AG10803 (cell line): ENCODE measurements at regions not wholly inside any gene's neighbourhood (a gene's known extent, or its start where the extent isn't known, plus 50 kb on each side); places are given as distances from the start of the nearest gene placed in this dataset.

Experiments
- DNase-seq: peaks from one replicate; pipeline ENCODE4 v3.0.0; 2010; ENCODE audit warnings: low read depth
- H3K4me3 ChIP-seq: 2 replicates; pipeline ENCODE4 v1.5.1; 2011; ENCODE audit warnings: mild to moderate bottlenecking, low read length, control low read depth
- CTCF ChIP-seq: conservative IDR thresholded peaks from 2 replicates; pipeline ENCODE4 v1.5.1; 2011; ENCODE audit warnings: mild to moderate bottlenecking, low read length, control low read depth, inconsistent platforms

DNA sequence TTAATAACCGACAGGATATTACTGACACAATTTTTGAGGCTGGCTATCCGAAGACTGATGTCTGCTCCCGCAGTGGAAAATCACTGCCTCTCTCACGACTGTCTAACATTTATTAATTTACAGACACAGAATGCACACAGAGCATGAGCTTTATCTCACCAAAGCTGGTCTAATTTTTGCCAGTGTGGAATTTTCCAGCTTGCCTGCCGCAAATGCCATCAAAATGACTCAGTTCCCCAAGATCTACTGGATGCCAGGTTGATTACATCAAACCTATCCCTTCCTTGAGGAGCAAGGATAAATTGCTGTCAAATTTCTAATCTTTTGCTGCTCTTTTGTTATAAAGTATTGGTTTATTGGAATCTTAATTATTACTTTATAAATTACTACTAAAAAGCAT lies 1775.1 kb upstream of the PCDH20 start:
- H3K4me3 ChIP-seq: no peak overlapping the region
- TF ChIP-seq CTCF: no peak
- DNase-seq: peak; percentile 41

DNA sequence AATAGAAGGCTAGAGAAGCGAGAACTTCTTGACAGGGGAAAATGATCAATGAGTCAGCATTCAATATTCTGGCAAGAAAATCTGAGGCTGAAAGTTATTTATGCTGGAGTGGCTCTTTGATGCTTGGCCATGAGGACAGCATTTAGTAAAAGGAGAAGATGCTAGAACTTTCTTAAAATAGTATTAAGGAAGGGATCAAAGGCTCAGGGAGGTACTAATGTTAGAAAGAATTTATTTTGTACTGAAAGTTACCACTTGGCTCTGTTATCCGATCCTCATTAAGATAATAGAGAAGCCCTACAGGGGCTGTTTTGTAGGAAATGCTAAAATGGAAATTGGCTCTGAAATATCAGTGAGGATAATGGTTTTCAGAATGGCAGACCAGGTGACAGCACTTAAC lies 1774.6 kb upstream of the PCDH20 start:
- TF ChIP-seq CTCF: no peak
- no peak overlapping the region for H3K4me3 ChIP-seq
- no peak for DNase-seq

DNA sequence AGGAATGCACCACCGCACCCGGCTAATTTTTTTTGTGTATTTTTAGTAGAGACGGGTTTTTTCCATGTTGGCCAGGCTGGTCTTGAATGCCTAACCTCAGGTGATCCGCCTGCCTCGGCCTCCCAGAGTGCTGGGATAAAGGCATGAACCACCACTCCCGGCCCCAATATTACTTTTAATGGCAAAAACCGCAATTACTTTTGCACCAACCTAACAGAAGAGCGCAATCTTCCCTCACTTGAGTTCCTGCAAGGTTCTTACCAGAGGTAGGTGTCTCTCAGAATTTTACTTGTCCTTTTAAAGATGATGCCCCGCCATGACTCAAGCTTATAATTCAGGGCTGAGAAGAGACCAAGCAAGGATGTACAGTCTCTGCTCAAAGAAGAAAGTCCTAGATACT lies 1774.1 kb upstream of the PCDH20 start:
- TF ChIP-seq CTCF: no peak
- no peak overlapping the region for H3K4me3 ChIP-seq
- DNase-seq: no peak

GRCh38 chr13:63184693-63185092 lies 1769.0 kb upstream of the PCDH20 start:
- peak; percentile 63 for DNase-seq
- no peak overlapping the region for H3K4me3 ChIP-seq
- TF ChIP-seq CTCF: no peak

DNA sequence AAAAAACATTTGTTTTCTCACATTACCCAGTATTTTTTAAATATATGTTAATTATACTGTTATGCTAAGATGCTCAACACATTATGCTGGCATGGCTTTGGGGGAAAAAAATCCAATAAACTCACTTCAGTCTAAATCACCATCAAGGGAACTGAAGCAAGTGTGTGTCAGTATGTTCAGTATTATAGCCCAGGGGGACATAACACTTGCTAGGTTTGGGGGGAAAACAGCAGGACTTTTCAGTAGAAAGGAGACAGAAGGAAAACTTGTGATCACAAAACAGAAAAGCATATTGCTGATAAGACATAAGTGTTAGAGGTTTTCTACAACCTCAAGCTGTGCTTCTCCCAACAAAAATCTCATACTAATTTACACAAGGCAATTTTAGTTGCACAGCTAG lies 1759.9 kb upstream of the PCDH20 start:
- H3K4me3 ChIP-seq: no peak overlapping the region
- no peak for TF ChIP-seq CTCF
- no peak for DNase-seq

DNA sequence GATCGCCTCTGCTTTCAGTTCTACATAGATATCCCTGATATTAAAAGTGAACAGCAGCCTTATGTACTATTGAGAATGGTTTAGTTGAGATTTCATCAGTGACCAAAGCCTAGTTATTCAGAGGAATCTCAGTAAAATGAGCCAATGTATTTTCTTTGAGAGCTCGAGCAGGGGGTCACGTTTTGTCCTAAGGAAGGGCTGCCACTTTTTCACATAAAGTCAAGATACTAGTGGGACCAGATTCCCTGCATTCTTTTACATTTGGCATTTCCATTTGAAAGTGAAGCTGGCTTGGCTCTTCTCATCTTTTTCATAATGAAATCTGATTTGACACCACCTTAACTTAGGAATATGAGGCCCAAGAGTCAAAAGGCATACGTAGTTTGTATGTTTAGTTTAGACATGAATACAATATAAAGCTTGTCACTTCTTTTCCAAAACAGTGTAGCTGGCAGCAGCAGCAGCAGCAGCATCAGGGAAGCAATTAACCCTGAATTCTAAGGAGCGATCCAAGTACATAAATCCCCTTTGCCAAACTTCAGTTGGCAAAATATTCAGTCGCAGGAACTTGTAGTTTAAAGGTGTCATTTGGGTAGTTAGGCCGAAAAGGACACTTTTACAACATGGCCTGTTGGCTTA lies 1752.2 kb upstream of the PCDH20 start:
- no peak for TF ChIP-seq CTCF
- DNase-seq: no peak
- H3K4me3 ChIP-seq: no peak overlapping the region

DNA sequence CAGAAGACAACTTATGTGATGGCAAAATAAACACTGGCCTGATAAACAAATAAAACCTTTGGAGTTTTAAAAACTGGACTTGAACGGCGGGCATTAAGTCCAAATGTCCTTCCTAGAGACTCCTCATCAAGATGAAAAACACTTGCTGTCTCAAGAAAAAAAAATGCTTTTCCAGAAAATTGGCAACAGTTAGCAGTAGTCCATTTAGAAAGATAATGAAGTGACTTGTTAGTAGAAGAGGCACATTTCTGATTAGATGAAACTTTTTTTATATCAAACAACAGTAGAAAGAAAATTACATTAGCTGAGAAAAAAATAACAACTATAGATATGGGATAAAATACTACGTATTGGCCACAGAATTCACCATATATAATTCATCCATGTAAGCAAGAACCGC lies 1750.7 kb upstream of the PCDH20 start:
- no peak for DNase-seq
- H3K4me3 ChIP-seq: no peak overlapping the region
- TF ChIP-seq CTCF: no peak
